ENCODE measurements at regions not wholly inside any gene's neighbourhood (a gene's known extent, or its start where the extent isn't known, plus 50 kb on each side); places are given as distances from the start of the nearest gene placed in this dataset.

GRCh38 chr1:168375566-168376300 is 95.1 kb downstream of the TBX19 start:
- TF ChIP-seq EZH2 (optimal IDR thresholded peaks at IDR 0.05; ENCODE audit: low read depth, low read length) (no peak), EZH2phosphoT487 (IDR thresholded peaks at IDR 0.05; ENCODE audit: low read length) (no peak)
- TF ChIP-seq, protein P1, sequence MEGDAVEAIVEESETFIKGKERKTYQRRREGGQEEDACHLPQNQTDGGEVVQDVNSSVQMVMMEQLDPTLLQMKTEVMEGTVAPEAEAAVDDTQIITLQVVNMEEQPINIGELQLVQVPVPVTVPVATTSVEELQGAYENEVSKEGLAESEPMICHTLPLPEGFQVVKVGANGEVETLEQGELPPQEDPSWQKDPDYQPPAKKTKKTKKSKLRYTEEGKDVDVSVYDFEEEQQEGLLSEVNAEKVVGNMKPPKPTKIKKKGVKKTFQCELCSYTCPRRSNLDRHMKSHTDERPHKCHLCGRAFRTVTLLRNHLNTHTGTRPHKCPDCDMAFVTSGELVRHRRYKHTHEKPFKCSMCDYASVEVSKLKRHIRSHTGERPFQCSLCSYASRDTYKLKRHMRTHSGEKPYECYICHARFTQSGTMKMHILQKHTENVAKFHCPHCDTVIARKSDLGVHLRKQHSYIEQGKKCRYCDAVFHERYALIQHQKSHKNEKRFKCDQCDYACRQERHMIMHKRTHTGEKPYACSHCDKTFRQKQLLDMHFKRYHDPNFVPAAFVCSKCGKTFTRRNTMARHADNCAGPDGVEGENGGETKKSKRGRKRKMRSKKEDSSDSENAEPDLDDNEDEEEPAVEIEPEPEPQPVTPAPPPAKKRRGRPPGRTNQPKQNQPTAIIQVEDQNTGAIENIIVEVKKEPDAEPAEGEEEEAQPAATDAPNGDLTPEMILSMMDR (IDR thresholded peaks at IDR 0.05; ENCODE audit: low read length), result no peak
- H2AFZ ChIP-seq (ENCODE audit: low read length), result no peak overlapping the region
- no peaks in the 10 kb centered on the region for H3K9me3 ChIP-seq (replicated peaks; ENCODE audit: insufficient read depth, low read length)
- no peaks in the 10 kb centered on the region for H3K79me2 ChIP-seq (ENCODE audit: low read length)
- H4K20me1 ChIP-seq (ENCODE audit: insufficient read depth, low read length), result no peaks in the 10 kb centered on the region
- no peaks in the 10 kb centered on the region for H3K4me1 ChIP-seq (ENCODE audit: low read length)
- H3K4me2 ChIP-seq (ENCODE audit: low read depth, low read length), result no peak overlapping the region
- H3K4me3 ChIP-seq (ENCODE audit: low read length), result no peak overlapping the region
- DNase-seq, result no peak
- no peak overlapping the region for H3K9ac ChIP-seq (ENCODE audit: low read length)
- H3K27me3 ChIP-seq (replicated peaks; ENCODE audit: insufficient read depth, low read length), result no peaks in the 10 kb centered on the region
- H3F3A ChIP-seq (ENCODE audit: insufficient read depth, low read length), result no peaks in the 10 kb centered on the region
- no peak overlapping the region for H3K27ac ChIP-seq (ENCODE audit: low read length)
- no peaks in the 10 kb centered on the region for H3K36me3 ChIP-seq (replicated peaks; ENCODE audit: insufficient read depth, low read length)
- H3K9me2 ChIP-seq (replicated peaks; ENCODE audit: insufficient read depth, low read length), result no peaks in the 10 kb centered on the region

DNA sequence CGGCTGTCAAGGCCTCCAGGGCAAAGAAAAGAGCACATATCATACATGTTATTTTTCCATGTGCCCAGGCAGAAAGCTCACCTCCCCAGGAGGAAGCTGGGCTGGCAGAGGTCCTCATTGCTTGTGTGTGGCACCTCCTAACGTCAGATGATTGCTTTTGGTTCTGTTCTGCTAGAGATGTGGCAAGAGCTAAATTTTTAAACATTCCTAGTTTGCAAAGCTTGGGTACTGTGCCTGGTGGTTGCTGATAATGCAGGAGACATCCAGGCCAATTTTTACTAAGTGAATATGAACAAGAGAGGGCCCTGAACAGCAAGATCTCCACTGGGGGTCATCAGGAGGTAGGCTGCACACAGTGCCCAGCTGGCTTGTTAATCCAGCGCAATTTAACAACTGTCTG is 93.9 kb downstream of the TBX19 start:
- no peaks in the 10 kb centered on the region for H3K4me1 ChIP-seq (ENCODE audit: low read length)
- H3K27me3 ChIP-seq (replicated peaks; ENCODE audit: insufficient read depth, low read length), result no peaks in the 10 kb centered on the region
- no peak overlapping the region for H3K9ac ChIP-seq (ENCODE audit: low read length)
- H3K4me3 ChIP-seq (ENCODE audit: low read length), result no peak overlapping the region
- H3F3A ChIP-seq (ENCODE audit: insufficient read depth, low read length), result no peaks in the 10 kb centered on the region
- no peak overlapping the region for H3K27ac ChIP-seq (ENCODE audit: low read length)
- no peaks in the 10 kb centered on the region for H3K36me3 ChIP-seq (replicated peaks; ENCODE audit: insufficient read depth, low read length)
- no peak for TF ChIP-seq EZH2phosphoT487 (IDR thresholded peaks at IDR 0.05; ENCODE audit: low read length)
- TF ChIP-seq, protein P1 (IDR thresholded peaks at IDR 0.05; ENCODE audit: low read length), result no peak
- no peaks in the 10 kb centered on the region for H3K9me3 ChIP-seq (replicated peaks; ENCODE audit: insufficient read depth, low read length)
- no peak overlapping the region for H2AFZ ChIP-seq (ENCODE audit: low read length)
- H3K9me2 ChIP-seq (replicated peaks; ENCODE audit: insufficient read depth, low read length), result no peaks in the 10 kb centered on the region
- no peaks in the 10 kb centered on the region for H4K20me1 ChIP-seq (ENCODE audit: insufficient read depth, low read length)
- DNase-seq, result no peak
- H3K4me2 ChIP-seq (ENCODE audit: low read depth, low read length), result no peak overlapping the region
- no peaks in the 10 kb centered on the region for H3K79me2 ChIP-seq (ENCODE audit: low read length)

GRCh38 chr1:168373869-168374268 is 93.2 kb downstream of the TBX19 start:
- H3K27ac ChIP-seq (ENCODE audit: low read length), result no peak overlapping the region
- TF ChIP-seq EZH2phosphoT487 (IDR thresholded peaks at IDR 0.05; ENCODE audit: low read length) (no peak), EZH2 (optimal IDR thresholded peaks at IDR 0.05; ENCODE audit: low read depth, low read length) (no peak)
- TF ChIP-seq, protein P1 (IDR thresholded peaks at IDR 0.05; ENCODE audit: low read length), result no peak
- no peak overlapping the region for H3K9ac ChIP-seq (ENCODE audit: low read length)
- no peaks in the 10 kb centered on the region for H3K9me3 ChIP-seq (replicated peaks; ENCODE audit: insufficient read depth, low read length)
- H3K4me2 ChIP-seq (ENCODE audit: low read depth, low read length), result no peak overlapping the region
- no peaks in the 10 kb centered on the region for H3K27me3 ChIP-seq (replicated peaks; ENCODE audit: insufficient read depth, low read length)
- H3F3A ChIP-seq (ENCODE audit: insufficient read depth, low read length), result no peaks in the 10 kb centered on the region
- no peaks in the 10 kb centered on the region for H3K9me2 ChIP-seq (replicated peaks; ENCODE audit: insufficient read depth, low read length)
- no peaks in the 10 kb centered on the region for H3K4me1 ChIP-seq (ENCODE audit: low read length)
- no peak for DNase-seq
- H3K79me2 ChIP-seq (ENCODE audit: low read length), result no peaks in the 10 kb centered on the region
- no peaks in the 10 kb centered on the region for H4K20me1 ChIP-seq (ENCODE audit: insufficient read depth, low read length)
- H2AFZ ChIP-seq (ENCODE audit: low read length), result no peak overlapping the region
- no peak overlapping the region for H3K4me3 ChIP-seq (ENCODE audit: low read length)
- no peaks in the 10 kb centered on the region for H3K36me3 ChIP-seq (replicated peaks; ENCODE audit: insufficient read depth, low read length)
